ENCODE measurements at regions not wholly inside any gene's neighbourhood (a gene's known extent, or its start where the extent isn't known, plus 50 kb on each side); places are given as distances from the start of the nearest gene placed in this dataset.

- DNase-seq (ENCODE audit: low read depth): no peak
- H3K4me3 ChIP-seq (ENCODE audit: low read depth, low read length): no peak overlapping the region
- no peak for TF ChIP-seq CTCF (IDR thresholded peaks at IDR 0.05; ENCODE audit: insufficient read depth, low read length)
These were observed 66.4 kb upstream of the OTOGL start for GRCh38 chr12:80032946-80033345.

- no peak for DNase-seq (ENCODE audit: low read depth)
- TF ChIP-seq CTCF (IDR thresholded peaks at IDR 0.05; ENCODE audit: insufficient read depth, low read length): no peak
- no peak overlapping the region for H3K4me3 ChIP-seq (ENCODE audit: low read depth, low read length)
These were observed 68.1 kb upstream of the OTOGL start for GRCh38 chr12:80031229-80031628.

GRCh38 chr12:80025638-80026037, 73.7 kb upstream of the OTOGL start:
- TF ChIP-seq CTCF (IDR thresholded peaks at IDR 0.05; ENCODE audit: insufficient read depth, low read length): no peak
- DNase-seq (ENCODE audit: low read depth): no peak
- no peak overlapping the region for H3K4me3 ChIP-seq (ENCODE audit: low read depth, low read length)

- H3K4me3 ChIP-seq (ENCODE audit: low read depth, low read length): no peak overlapping the region
- DNase-seq (ENCODE audit: low read depth): no peak
- TF ChIP-seq CTCF (IDR thresholded peaks at IDR 0.05; ENCODE audit: insufficient read depth, low read length): no peak
These were observed 79.6 kb upstream of the OTOGL start for GRCh38 chr12:80019691-80020090.

- no peak overlapping the region for H3K4me3 ChIP-seq (ENCODE audit: low read depth, low read length)
- TF ChIP-seq CTCF (IDR thresholded peaks at IDR 0.05; ENCODE audit: insufficient read depth, low read length): no peak
- DNase-seq (ENCODE audit: low read depth): no peak
These were observed 81.2 kb upstream of the OTOGL start for GRCh38 chr12:80018119-80018518.

GRCh38 chr12:80017261-80017870, 82.0 kb upstream of the OTOGL start:
- H3K4me3 ChIP-seq (ENCODE audit: low read depth, low read length): no peak overlapping the region
- TF ChIP-seq CTCF (IDR thresholded peaks at IDR 0.05; ENCODE audit: insufficient read depth, low read length): no peak
- DNase-seq (ENCODE audit: low read depth): no peak

- no peak for TF ChIP-seq CTCF (IDR thresholded peaks at IDR 0.05; ENCODE audit: insufficient read depth, low read length)
- no peak for DNase-seq (ENCODE audit: low read depth)
- H3K4me3 ChIP-seq (ENCODE audit: low read depth, low read length): no peak overlapping the region
These were observed 81.8 kb upstream of the PPP1R12A start for GRCh38 chr12:80016684-80017083.

All from fibroblast of the aortic adventitia (primary cell).